ENCODE measurements at regions not wholly inside any gene's neighbourhood (a gene's known extent, or its start where the extent isn't known, plus 50 kb on each side); places are given as distances from the start of the nearest gene placed in this dataset.
"Not testable (repeated sequence)": the region's sequence is repeated elsewhere in the genome, so short reads cannot be mapped to it uniquely, and the experiment has no call there.

GRCh38 chr7:79785556-79785955, 332.1 kb upstream of the MAGI2 start:
- FAIRE-seq (no peak), DNase-seq (ENCODE audit: insufficient read length) (no peak)
- TF ChIP-seq POLR2A (IDR thresholded peaks at IDR 0.05; ENCODE audit: low read depth, low read length) = no peak
- TF ChIP-seq TAF1 (IDR thresholded peaks at IDR 0.05; ENCODE audit: borderline replicate concordance, low read depth, low read length) = no peak
- TF ChIP-seq POLR2AphosphoS5 (IDR thresholded peaks at IDR 0.05; ENCODE audit: low read depth, low read length) = no peak

- DNase-seq (ENCODE audit: insufficient read length) = no peak
- TF ChIP-seq TAF1 (IDR thresholded peaks at IDR 0.05; ENCODE audit: borderline replicate concordance, low read depth, low read length) (no peak), POLR2A (IDR thresholded peaks at IDR 0.05; ENCODE audit: low read depth, low read length) (no peak), POLR2AphosphoS5 (IDR thresholded peaks at IDR 0.05; ENCODE audit: low read depth, low read length) (no peak)
- no peak for FAIRE-seq
Observed at GRCh38 chr7:79782906-79783305, 329.4 kb upstream of the MAGI2 start.

- FAIRE-seq (no peak), DNase-seq (ENCODE audit: insufficient read length) (no peak)
- TF ChIP-seq POLR2A (IDR thresholded peaks at IDR 0.05; ENCODE audit: low read depth, low read length) (no peak), TAF1 (IDR thresholded peaks at IDR 0.05; ENCODE audit: borderline replicate concordance, low read depth, low read length) (no peak)
Observed at GRCh38 chr7:79782256-79782655, 328.8 kb upstream of the MAGI2 start.

- DNase-seq (ENCODE audit: insufficient read length) = no peak
- no peak for FAIRE-seq
- TF ChIP-seq TAF1 (IDR thresholded peaks at IDR 0.05; ENCODE audit: borderline replicate concordance, low read depth, low read length) = no peak
- TF ChIP-seq POLR2A (IDR thresholded peaks at IDR 0.05; ENCODE audit: low read depth, low read length) = no peak
- no peak for TF ChIP-seq POLR2AphosphoS5 (IDR thresholded peaks at IDR 0.05; ENCODE audit: low read depth, low read length)
Observed at GRCh38 chr7:79781716-79782115, 328.2 kb upstream of the MAGI2 start.

GRCh38 chr7:79778786-79779770, 325.6 kb upstream of the MAGI2 start:
- TF ChIP-seq POLR2AphosphoS5 (IDR thresholded peaks at IDR 0.05; ENCODE audit: low read depth, low read length) = no peak
- TF ChIP-seq POLR2A (IDR thresholded peaks at IDR 0.05; ENCODE audit: low read depth, low read length) = no peak
- no peak for TF ChIP-seq TAF1 (IDR thresholded peaks at IDR 0.05; ENCODE audit: borderline replicate concordance, low read depth, low read length)
- FAIRE-seq (no peak), DNase-seq (ENCODE audit: insufficient read length) (no peak)

GRCh38 chr7:79775911-79776310, 322.4 kb upstream of the MAGI2 start:
- DNase-seq (ENCODE audit: insufficient read length) (no peak), FAIRE-seq (no peak)
- TF ChIP-seq POLR2AphosphoS5 (IDR thresholded peaks at IDR 0.05; ENCODE audit: low read depth, low read length) (no peak), POLR2A (IDR thresholded peaks at IDR 0.05; ENCODE audit: low read depth, low read length) (no peak), TAF1 (IDR thresholded peaks at IDR 0.05; ENCODE audit: borderline replicate concordance, low read depth, low read length) (no peak)

GRCh38 chr7:79774150-79774549, 320.7 kb upstream of the MAGI2 start:
- DNase-seq (ENCODE audit: insufficient read length) = no peak
- no peak for FAIRE-seq
- TF ChIP-seq POLR2A (IDR thresholded peaks at IDR 0.05; ENCODE audit: low read depth, low read length) = no peak
- no peak for TF ChIP-seq TAF1 (IDR thresholded peaks at IDR 0.05; ENCODE audit: borderline replicate concordance, low read depth, low read length)
- TF ChIP-seq POLR2AphosphoS5 (IDR thresholded peaks at IDR 0.05; ENCODE audit: low read depth, low read length) = no peak

GRCh38 chr7:79770970-79771369, 317.5 kb upstream of the MAGI2 start:
- TF ChIP-seq TAF1 (IDR thresholded peaks at IDR 0.05; ENCODE audit: borderline replicate concordance, low read depth, low read length) = no peak
- no peak for TF ChIP-seq POLR2A (IDR thresholded peaks at IDR 0.05; ENCODE audit: low read depth, low read length)
- TF ChIP-seq POLR2AphosphoS5 (IDR thresholded peaks at IDR 0.05; ENCODE audit: low read depth, low read length) = no peak
- DNase-seq (ENCODE audit: insufficient read length) (no peak), FAIRE-seq (no peak)

- TF ChIP-seq TAF1 (IDR thresholded peaks at IDR 0.05; ENCODE audit: borderline replicate concordance, low read depth, low read length) (no peak), POLR2AphosphoS5 (IDR thresholded peaks at IDR 0.05; ENCODE audit: low read depth, low read length) (no peak), POLR2A (IDR thresholded peaks at IDR 0.05; ENCODE audit: low read depth, low read length) (no peak)
- DNase-seq (ENCODE audit: insufficient read length) (no peak), FAIRE-seq (no peak)
Observed at GRCh38 chr7:79770063-79770462, 316.6 kb upstream of the MAGI2 start.

GRCh38 chr7:79767876-79768560, 314.6 kb upstream of the MAGI2 start:
- DNase-seq (ENCODE audit: insufficient read length); FAIRE-seq: not testable (repeated sequence)

GRCh38 chr7:79767192-79767591, 313.7 kb upstream of the MAGI2 start:
- not testable (repeated sequence) for DNase-seq (ENCODE audit: insufficient read length); FAIRE-seq

- TF ChIP-seq POLR2A (IDR thresholded peaks at IDR 0.05; ENCODE audit: low read depth, low read length) (no peak), TAF1 (IDR thresholded peaks at IDR 0.05; ENCODE audit: borderline replicate concordance, low read depth, low read length) (no peak), POLR2AphosphoS5 (IDR thresholded peaks at IDR 0.05; ENCODE audit: low read depth, low read length) (no peak)
- FAIRE-seq = no peak
- DNase-seq (ENCODE audit: insufficient read length) = no peak
Observed at GRCh38 chr7:79761876-79762429, 308.5 kb upstream of the MAGI2 start.

- DNase-seq (ENCODE audit: insufficient read length); FAIRE-seq: not testable (repeated sequence)
Observed at GRCh38 chr7:79750941-79751340, 297.5 kb upstream of the MAGI2 start.

All from GM12892 (cell line).